Activated CD4-positive, alpha-beta T cell treated with anti-CD3 and anti-CD28 coated beads, Interleukin-2, amount 10 ng/mL, durations not matched to agents 7 days and 5 days (primary cell): ENCODE measurements at regions not wholly inside any gene's neighbourhood (a gene's known extent, or its start where the extent isn't known, plus 50 kb on each side); places are given as distances from the start of the nearest gene placed in this dataset.

Source experiments
- CTCF ChIA-PET: fragments of 350-600 bp; sonication (Branson Sonifier 250); formaldehyde crosslinking; loops from one replicate; lab custom pipeline; 2021; ENCODE audit warnings: antibody characterized with exemption; lab: Charles Lee
- POLR2A ChIA-PET: fragments of 350-600 bp; sonication (Branson Sonifier 250); formaldehyde crosslinking; loops from one replicate; lab custom pipeline; 2021; ENCODE audit warnings: antibody characterized with exemption; lab: Charles Lee
- DNase-seq: peaks from one replicate; pipeline ENCODE4 v3.0.0-alpha.2; 2020
- H3K27ac Mint-ChIP-seq: one replicate; pipeline ENCODE4 v1.8.0; 2021; ENCODE audit warnings: mild to moderate bottlenecking, moderate library complexity, mixed read lengths
- H3K27me3 Mint-ChIP-seq: one replicate; pipeline ENCODE4 v1.8.0; 2021; ENCODE audit warnings: mixed read lengths
- H3K36me3 Mint-ChIP-seq: one replicate; pipeline ENCODE4 v1.8.0; 2021; ENCODE audit warnings: low read depth, mixed read lengths
- H3K4me1 Mint-ChIP-seq: one replicate; pipeline ENCODE4 v1.8.0; 2021; ENCODE audit warnings: mixed read lengths
- H3K4me3 Mint-ChIP-seq: one replicate; pipeline ENCODE4 v1.8.0; 2021; ENCODE audit warnings: mild to moderate bottlenecking, moderate library complexity, mixed read lengths
- H3K9me3 Mint-ChIP-seq: one replicate; pipeline ENCODE4 v1.8.0; 2021; ENCODE audit warnings: mixed read lengths

DNA sequence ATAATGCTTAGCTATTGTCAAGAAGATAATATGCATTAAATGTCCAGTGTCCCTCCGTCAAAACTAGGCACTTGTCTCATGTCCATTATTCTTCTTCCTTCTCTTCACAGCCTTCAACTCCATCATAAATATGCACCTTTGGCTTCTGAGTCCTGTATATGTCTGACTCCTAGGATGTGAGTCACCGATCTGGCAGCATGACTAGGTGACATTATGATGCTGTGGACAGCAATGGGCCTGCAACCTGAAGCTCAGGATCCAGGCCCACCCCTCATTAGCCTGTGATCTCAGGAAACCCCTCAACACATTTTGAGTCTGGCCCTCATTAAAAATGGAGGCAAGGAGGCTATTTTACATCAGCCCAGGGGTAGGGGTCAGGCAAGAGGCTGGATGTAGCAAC is 362.5 kb upstream of the ZMIZ1 start:
- no peaks in the 10 kb centered on the region for H3K36me3 Mint-ChIP-seq
- POLR2A ChIA-PET, result no interaction called here
- no peak overlapping the region for H3K4me3 Mint-ChIP-seq
- CTCF ChIA-PET, result interaction anchor here (0.6 kb wide), 1 partner anchor 572 kb away, joined by 3 read pairs; no protein-coding TSS in a partner anchor
- peaks cover 4% of the 10 kb centered on the region for H3K27me3 Mint-ChIP-seq
- no peaks in the 10 kb centered on the region for H3K4me1 Mint-ChIP-seq
- H3K9me3 Mint-ChIP-seq, result no peaks in the 10 kb centered on the region
- no peak overlapping the region for H3K27ac Mint-ChIP-seq
- no peak for DNase-seq

DNA sequence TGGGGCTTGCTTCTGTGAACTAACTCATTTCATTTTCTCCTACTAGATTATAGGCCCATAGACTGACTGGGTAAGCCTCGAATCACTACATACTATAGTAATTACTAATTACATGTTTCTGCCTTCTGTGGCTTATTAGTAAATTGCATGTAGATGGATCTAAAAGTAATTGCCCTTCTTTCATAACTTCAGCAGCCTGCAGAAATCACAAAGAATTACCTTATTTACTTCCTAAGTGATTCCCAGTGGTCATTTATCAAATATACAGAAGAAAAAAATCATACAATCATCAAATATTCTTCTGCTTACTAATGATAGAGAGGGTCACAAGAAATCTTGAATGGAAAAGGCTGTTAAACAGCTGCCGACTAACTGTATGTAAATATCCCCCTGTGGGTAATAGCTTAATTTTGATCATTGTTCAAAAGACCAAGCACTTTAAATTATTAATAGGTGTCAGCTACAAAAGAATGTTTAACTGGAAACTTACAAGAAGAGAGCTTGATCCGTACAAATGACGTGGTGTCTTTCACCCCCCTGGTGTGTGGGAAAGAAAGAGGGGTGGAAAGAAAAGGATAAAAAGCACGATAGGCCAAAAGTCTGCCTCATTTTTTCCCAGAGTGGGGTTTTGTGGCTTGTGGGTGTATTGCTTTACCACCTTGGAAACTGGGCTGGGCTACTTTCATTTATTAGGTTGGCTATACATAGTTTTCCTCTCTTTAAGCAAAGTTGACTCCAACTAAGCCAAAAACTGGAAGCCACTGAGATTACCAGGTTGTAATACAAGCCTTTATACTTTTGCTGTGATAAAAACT is 361.8 kb upstream of the ZMIZ1 start:
- Mint-ChIP-seq H3K4me1 (no peaks in the 10 kb centered on the region), H3K27me3 (peaks cover 4% of the 10 kb centered on the region), H3K9me3 (no peaks in the 10 kb centered on the region), H3K27ac (no peak overlapping the region), H3K4me3 (no peak overlapping the region), H3K36me3 (no peaks in the 10 kb centered on the region)
- CTCF ChIA-PET, result no interaction called here
- POLR2A ChIA-PET, result no interaction called here
- no peak for DNase-seq

DNA sequence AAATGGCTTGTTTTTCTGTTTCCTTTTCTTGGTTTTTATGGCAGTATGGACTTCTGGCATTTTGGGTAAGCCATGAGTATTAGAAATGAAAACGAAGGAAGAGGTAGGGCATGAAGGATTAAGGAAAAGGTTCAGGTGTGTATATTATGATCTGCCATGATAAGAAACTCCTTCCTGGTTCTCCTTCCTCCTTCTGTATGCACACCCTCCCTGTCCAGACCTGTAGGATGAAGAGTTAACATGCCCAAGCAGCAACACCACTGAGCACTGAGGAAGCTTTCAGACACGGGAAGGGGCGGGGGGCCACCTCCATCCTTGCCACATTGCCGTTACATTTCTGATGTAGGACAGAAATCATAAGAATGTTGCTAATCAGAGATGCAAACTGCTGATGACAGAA is 361.0 kb upstream of the ZMIZ1 start:
- H3K4me3 Mint-ChIP-seq, result no peak overlapping the region
- ChIA-PET CTCF (no interaction called here), POLR2A (no interaction called here)
- H3K36me3 Mint-ChIP-seq, result no peaks in the 10 kb centered on the region
- H3K4me1 Mint-ChIP-seq, result no peaks in the 10 kb centered on the region
- peaks cover 4% of the 10 kb centered on the region for H3K27me3 Mint-ChIP-seq
- no peaks in the 10 kb centered on the region for H3K9me3 Mint-ChIP-seq
- no peak for DNase-seq
- no peak overlapping the region for H3K27ac Mint-ChIP-seq

DNA sequence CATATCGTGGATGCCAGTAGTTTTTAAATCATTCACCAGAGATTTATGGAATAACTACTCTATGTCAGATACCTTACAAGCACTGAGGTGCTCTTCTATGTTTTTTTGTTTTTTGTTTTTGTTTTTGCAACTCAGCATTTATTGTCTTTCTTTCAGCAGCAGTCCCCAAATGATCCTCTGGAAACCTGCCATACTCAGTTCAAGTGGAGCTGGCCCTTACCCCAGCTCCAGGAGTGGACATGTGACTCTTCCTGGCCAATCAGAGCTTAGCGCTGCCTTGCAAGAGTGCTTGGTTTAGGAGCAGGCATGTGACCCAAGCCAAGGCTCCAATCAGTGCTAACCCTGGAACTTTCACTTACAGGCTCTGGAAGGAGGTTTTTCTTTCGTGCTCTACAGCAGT is 356.6 kb upstream of the ZMIZ1 start:
- Mint-ChIP-seq H3K9me3 (no peaks in the 10 kb centered on the region), H3K36me3 (no peaks in the 10 kb centered on the region), H3K4me3 (no peak overlapping the region), H3K4me1 (no peaks in the 10 kb centered on the region), H3K27me3 (peaks cover 3% of the 10 kb centered on the region), H3K27ac (no peak overlapping the region)
- DNase-seq, result no peak
- CTCF ChIA-PET, result no interaction called here
- POLR2A ChIA-PET, result no interaction called here

DNA sequence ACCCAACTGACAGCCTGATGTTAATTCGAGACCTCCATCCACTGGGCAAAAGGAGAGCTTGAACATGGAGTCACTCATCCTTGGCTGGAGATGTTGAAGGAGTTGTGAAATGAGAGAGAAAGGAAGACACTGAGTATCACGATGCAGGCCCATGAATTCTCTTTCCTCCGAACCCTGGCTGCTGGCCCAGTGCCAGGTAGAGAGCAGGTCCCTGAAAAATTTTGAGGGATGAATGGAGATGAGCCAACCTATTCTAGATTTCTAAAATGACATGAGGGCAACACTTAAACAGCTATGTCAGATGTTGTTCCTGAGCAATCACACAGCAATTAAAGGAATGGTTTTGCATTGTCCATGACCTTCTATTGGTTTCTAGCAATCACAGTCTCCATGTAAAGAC is 355.1 kb upstream of the ZMIZ1 start:
- Mint-ChIP-seq H3K27me3 (peaks cover 3% of the 10 kb centered on the region), H3K4me3 (no peak overlapping the region), H3K9me3 (no peaks in the 10 kb centered on the region), H3K36me3 (no peaks in the 10 kb centered on the region), H3K4me1 (no peaks in the 10 kb centered on the region), H3K27ac (no peak overlapping the region)
- CTCF ChIA-PET, result no interaction called here
- DNase-seq, result no peak
- POLR2A ChIA-PET, result interaction anchor here (0.7 kb wide), 1 partner anchor 30 kb away, joined by 3 read pairs; no protein-coding TSS in a partner anchor

DNA sequence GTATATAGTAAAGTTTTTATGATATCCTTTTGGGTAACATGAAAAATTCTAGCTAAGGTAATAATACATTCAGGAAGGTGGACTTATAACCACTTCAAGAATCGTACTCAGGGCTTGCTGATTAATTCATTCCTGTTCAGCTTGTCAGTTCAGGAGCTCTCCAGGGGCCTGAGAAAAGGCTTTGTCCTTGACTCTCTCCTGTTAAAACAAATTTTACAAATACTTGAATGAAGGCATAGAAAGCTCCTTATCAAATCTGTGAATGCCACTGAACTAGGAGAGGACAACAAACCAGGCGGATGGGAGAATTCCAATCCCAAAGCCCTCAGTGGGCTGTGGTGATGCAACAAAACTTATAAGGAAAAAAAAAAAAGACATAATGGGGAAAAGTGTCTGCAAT is 354.5 kb upstream of the ZMIZ1 start:
- H3K4me3 Mint-ChIP-seq, result no peak overlapping the region

DNA sequence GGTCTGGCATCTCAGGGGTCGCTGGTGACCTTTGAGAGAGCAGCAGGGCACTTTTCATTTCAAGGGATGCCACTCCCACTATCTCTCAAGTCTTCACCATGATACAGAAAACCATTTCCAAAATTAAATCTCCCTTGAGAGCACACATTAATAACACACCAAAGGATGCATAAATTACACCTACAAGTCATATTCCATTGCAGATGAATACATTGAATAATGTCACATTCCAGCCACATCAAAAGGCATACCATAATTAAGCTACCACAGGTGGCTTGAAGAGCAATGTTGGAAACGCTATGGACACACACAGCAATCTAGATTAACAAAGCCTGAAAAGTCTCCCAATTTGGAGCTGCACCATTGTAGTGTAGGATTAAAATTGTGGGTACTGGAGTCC is 353.3 kb upstream of the ZMIZ1 start:
- H3K4me1 Mint-ChIP-seq, result no peaks in the 10 kb centered on the region
- H3K9me3 Mint-ChIP-seq, result no peaks in the 10 kb centered on the region
- peaks cover 3% of the 10 kb centered on the region for H3K27me3 Mint-ChIP-seq
- H3K4me3 Mint-ChIP-seq, result no peak overlapping the region
- CTCF ChIA-PET, result no interaction called here
- POLR2A ChIA-PET, result no interaction called here
- DNase-seq, result no peak
- H3K27ac Mint-ChIP-seq, result no peak overlapping the region
- no peaks in the 10 kb centered on the region for H3K36me3 Mint-ChIP-seq

More for the DNA sequence above, 354.5 kb upstream of the ZMIZ1 start:
- Mint-ChIP-seq H3K36me3 (no peaks in the 10 kb centered on the region), H3K27me3 (peaks cover 3% of the 10 kb centered on the region), H3K27ac (no peak overlapping the region), H3K4me1 (no peaks in the 10 kb centered on the region), H3K9me3 (no peaks in the 10 kb centered on the region)
- CTCF ChIA-PET, result no interaction called here
- POLR2A ChIA-PET, result interaction anchor here (0.7 kb wide), 1 partner anchor 30 kb away, joined by 3 read pairs; no protein-coding TSS in a partner anchor
- no peak for DNase-seq

DNA sequence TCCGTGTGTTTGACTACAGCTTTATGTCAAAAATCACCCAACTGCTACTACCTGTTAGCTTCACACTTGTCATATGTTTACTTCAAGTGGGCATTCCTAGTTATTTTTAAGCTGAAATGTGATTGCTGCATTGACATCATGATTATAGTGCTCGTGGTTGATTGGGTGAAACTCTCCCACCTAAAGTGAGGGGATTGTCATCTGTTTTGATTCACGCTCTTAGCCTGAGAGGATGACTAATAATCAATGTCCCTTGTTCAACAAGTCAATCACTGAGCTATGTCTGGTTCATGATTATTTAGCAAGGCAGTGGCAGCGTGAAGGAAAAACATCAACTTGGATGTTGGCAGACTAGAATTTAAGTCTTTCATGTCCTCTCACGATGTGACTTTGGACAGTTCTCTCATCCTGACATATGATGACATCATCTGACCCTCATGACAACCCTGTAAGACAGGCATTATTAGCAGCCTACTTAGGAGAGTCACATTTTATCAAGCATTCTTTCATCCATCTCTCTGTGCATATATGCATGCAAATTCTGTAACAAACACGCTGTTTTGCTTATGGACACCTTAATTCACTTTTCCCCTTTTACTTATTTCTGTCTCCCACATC is 352.6 kb upstream of the ZMIZ1 start:
- CTCF ChIA-PET, result interaction anchor here (0.7 kb wide), 1 partner anchor 195 kb away, joined by 4 read pairs; no protein-coding TSS in a partner anchor
- no peak overlapping the region for H3K4me3 Mint-ChIP-seq
- peaks cover 3% of the 10 kb centered on the region for H3K27me3 Mint-ChIP-seq

DNA sequence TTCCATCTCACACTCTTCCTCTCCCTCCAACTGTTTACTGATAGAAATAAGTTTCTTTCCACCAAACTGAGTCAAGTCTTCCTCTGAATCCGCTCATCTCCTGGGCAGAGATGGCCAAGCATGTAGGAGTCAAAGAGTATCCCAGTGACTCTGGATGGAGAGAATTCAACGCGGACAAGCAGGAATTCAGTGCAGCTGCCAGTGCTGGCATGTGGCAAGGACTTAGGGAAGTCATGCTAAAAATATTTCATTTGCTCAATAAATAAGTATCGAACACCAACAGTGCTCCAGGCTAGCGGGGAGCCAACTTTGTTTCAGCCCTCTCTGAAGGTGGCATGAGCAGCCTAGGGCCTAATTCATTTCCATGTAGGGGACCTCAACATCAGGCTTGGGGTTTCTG is 351.6 kb upstream of the ZMIZ1 start:
- H3K27me3 Mint-ChIP-seq, result peaks cover 5% of the 10 kb centered on the region
- H3K9me3 Mint-ChIP-seq, result no peaks in the 10 kb centered on the region
- H3K36me3 Mint-ChIP-seq, result no peaks in the 10 kb centered on the region
- ChIA-PET POLR2A (no interaction called here), CTCF (no interaction called here)
- no peak overlapping the region for H3K4me3 Mint-ChIP-seq
- no peaks in the 10 kb centered on the region for H3K4me1 Mint-ChIP-seq
- DNase-seq, result no peak
- no peak overlapping the region for H3K27ac Mint-ChIP-seq

More for the DNA sequence above, 352.6 kb upstream of the ZMIZ1 start:
- Mint-ChIP-seq H3K27ac (no peak overlapping the region), H3K36me3 (no peaks in the 10 kb centered on the region), H3K4me1 (no peaks in the 10 kb centered on the region), H3K9me3 (no peaks in the 10 kb centered on the region)
- POLR2A ChIA-PET, result no interaction called here
- DNase-seq, result no peak

DNA sequence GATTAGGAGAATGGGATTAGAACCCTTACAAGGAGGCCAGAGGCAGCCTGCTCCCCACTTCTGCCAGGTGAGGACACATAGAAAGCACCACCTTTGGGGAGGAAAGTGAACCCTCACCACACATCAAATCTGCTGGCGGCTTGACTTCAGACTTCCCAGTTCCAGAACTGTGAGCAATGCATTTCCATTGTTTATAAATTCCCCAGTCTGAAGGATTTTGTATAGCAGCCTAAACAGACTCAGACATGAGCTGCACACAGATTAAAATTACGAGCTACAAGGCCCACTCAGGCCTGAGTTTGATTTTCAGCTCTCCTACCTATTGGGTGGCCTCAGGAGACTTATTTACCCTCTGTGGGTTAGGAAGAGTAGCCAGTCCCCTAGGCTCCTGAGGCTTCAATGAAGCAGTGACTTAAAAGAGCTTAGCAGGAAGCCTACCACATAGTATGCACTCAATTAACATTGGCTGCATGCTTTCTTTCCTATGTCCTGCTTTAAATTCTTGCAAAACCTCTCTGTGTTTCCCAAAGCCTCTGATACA is 350.7 kb upstream of the ZMIZ1 start:
- Mint-ChIP-seq H3K27me3 (peaks cover 5% of the 10 kb centered on the region), H3K4me3 (no peak overlapping the region), H3K27ac (no peak overlapping the region), H3K36me3 (no peaks in the 10 kb centered on the region), H3K4me1 (no peaks in the 10 kb centered on the region), H3K9me3 (no peaks in the 10 kb centered on the region)
- DNase-seq, result no peak
- CTCF ChIA-PET, result no interaction called here
- POLR2A ChIA-PET, result no interaction called here

DNA sequence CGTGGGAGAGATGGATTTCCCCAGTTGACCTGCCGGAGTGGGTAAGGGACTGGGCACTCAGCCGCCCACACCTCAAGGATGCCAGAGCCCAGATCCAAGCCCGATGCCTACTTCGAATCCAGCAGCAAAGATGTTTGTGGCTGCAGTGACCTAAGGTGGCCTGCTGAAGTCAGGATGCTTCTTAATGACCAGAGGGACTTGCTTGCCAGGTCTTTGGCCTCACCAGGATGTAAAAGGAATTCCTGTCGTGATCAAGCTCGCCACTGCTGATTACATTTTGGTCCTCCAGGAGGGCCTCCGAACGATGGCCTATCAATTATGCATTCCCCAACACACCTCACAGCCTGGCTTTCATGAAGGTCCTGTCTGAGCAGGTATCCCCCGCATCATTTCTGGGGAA is 349.5 kb upstream of the ZMIZ1 start:
- CTCF ChIA-PET, result no interaction called here
- Mint-ChIP-seq H3K27ac (no peak overlapping the region), H3K27me3 (peaks cover 8% of the 10 kb centered on the region), H3K4me1 (no peaks in the 10 kb centered on the region), H3K9me3 (no peaks in the 10 kb centered on the region), H3K4me3 (no peak overlapping the region), H3K36me3 (no peaks in the 10 kb centered on the region)
- POLR2A ChIA-PET, result no interaction called here
- DNase-seq, result no peak

DNA sequence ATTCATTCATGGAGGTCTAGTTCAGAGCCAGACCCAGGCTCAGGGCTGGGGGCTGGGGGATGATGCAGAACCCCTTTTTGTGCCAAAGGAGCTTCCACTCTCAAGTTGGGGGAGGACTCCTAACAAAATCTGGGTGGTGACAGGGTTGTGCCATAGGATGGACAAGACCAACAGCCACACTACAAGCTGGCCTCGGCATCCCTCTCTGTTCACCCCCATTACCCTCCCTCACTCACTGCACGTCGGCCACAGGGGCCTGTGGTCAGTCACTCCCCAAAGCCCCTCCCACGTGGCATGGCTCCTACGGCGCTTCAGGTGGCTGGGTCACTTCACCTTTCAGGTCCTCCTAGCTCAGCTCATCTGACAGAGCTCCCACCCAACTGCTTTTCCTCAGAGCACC is 348.7 kb upstream of the ZMIZ1 start:
- Mint-ChIP-seq H3K27ac (no peak overlapping the region), H3K4me1 (no peaks in the 10 kb centered on the region), H3K27me3 (peaks cover 10% of the 10 kb centered on the region), H3K36me3 (no peaks in the 10 kb centered on the region), H3K9me3 (no peaks in the 10 kb centered on the region), H3K4me3 (no peak overlapping the region)
- no peak for DNase-seq
- ChIA-PET CTCF (no interaction called here), POLR2A (no interaction called here)

DNA sequence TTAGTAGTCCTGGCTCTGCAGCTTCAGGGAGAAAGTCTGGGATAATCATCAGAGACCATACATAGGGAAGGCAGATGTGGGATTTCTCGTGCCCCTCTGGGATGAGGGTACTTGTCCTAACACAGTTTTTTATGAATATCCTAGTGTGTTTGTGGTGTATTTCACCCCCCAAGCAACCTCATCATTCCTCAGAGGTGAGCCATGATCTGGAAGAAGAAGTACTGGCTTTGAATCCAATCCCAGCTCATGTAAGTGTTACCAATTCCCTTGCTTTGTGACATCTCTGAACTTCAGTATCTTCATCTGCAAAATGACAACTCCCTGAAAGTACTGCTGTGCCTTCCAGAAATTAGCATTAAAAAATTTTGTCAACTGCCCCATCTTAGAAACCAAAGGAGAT is 347.5 kb upstream of the ZMIZ1 start:
- H3K4me1 Mint-ChIP-seq, result no peaks in the 10 kb centered on the region
- H3K36me3 Mint-ChIP-seq, result no peaks in the 10 kb centered on the region
- ChIA-PET CTCF (no interaction called here), POLR2A (no interaction called here)
- no peak for DNase-seq
- peaks cover 14% of the 10 kb centered on the region for H3K27me3 Mint-ChIP-seq
- no peak overlapping the region for H3K4me3 Mint-ChIP-seq
- H3K27ac Mint-ChIP-seq, result no peak overlapping the region
- no peaks in the 10 kb centered on the region for H3K9me3 Mint-ChIP-seq
